CD14-positive monocyte (primary cell): ENCODE measurements at regions not wholly inside any gene's neighbourhood (a gene's known extent, or its start where the extent isn't known, plus 50 kb on each side); places are given as distances from the start of the nearest gene placed in this dataset.

Experiments
- DNase-seq, 3 donors: peaks; one replicate each; pipeline ENCODE4 v3.0.0-alpha.2; 2011 to 2022
- H2AFZ ChIP-seq: 2 replicates; pipeline ENCODE4 v1.6.0; 2012; ENCODE audit warnings: mild to moderate bottlenecking, low read depth, low read length, inconsistent platforms; ENCODE audit not compliant: insufficient read depth, poor library complexity, severe bottlenecking
- H3K27ac ChIP-seq, 2 donors: 1 replicate in 1 of 2; 2 replicates in 1 of 2; pipeline ENCODE4 v1.5.1; 2012 to 2013; ENCODE audit warnings: low read length in 2 of 2, control low read depth in 1 of 2, inconsistent platforms in 1 of 2, low read depth in 1 of 2, mild to moderate bottlenecking in 1 of 2
- H3K27me3 ChIP-seq, 2 donors: one replicate each; pipeline versions ENCODE4 v1.6.0 to v1.6.1; 2011 to 2013; ENCODE audit warnings: low read length in 2 of 2; ENCODE audit not compliant: control insufficient read depth in 2 of 2, insufficient read depth in 2 of 2
- H3K36me3 ChIP-seq, 2 donors: replicated peaks in 1 of 2; 1 replicate in 1 of 2; 2 replicates in 1 of 2; pipeline versions ENCODE4 v1.5.1 to v1.6.1; 2012 to 2013; ENCODE audit warnings: low read length in 2 of 2, control low read depth in 1 of 2, inconsistent platforms in 1 of 2, mild to moderate bottlenecking in 1 of 2; ENCODE audit not compliant: insufficient read depth in 2 of 2, control insufficient read depth in 1 of 2
- H3K4me1 ChIP-seq, 2 donors: 1 replicate in 1 of 2; 2 replicates in 1 of 2; pipeline versions ENCODE4 v1.5.1 to v1.6.1; 2012 to 2013; ENCODE audit warnings: low read length in 2 of 2, control low read depth in 1 of 2, inconsistent platforms in 1 of 2, mild to moderate bottlenecking in 1 of 2, moderate library complexity in 1 of 2; ENCODE audit not compliant: insufficient read depth in 2 of 2, control insufficient read depth in 1 of 2
- H3K4me2 ChIP-seq: replicated peaks from 2 replicates; pipeline ENCODE3; 2012; ENCODE audit warnings: low read length, moderate library complexity, mild to moderate bottlenecking; ENCODE audit not compliant: poor library complexity, severe bottlenecking; ENCODE audit errors: extremely low read depth
- H3K4me3 ChIP-seq, 3 experiments: fragments of 200-600 bp in 1 of 3; sonication (generic) in 1 of 3; replicated peaks in 1 of 3; 1 replicate in 2 of 3; 2 replicates in 1 of 3; pipeline ENCODE4 v1.5.1; 2011 to 2013; ENCODE audit warnings: low read length in 3 of 3, mild to moderate bottlenecking in 3 of 3, control low read depth in 2 of 3, low read depth in 2 of 3, inconsistent platforms in 1 of 3, moderate library complexity in 1 of 3
- H3K79me2 ChIP-seq: 2 replicates; pipeline ENCODE4 v1.6.0; 2012; ENCODE audit warnings: mild to moderate bottlenecking, control low read depth, inconsistent platforms, low read length, moderate library complexity; ENCODE audit not compliant: insufficient read depth
- H3K9ac ChIP-seq: 2 replicates; pipeline ENCODE4 v1.6.0; 2017; ENCODE audit warnings: low read length, mild to moderate bottlenecking; ENCODE audit not compliant: insufficient read depth, poor library complexity, severe bottlenecking
- H3K9me3 ChIP-seq, 2 donors: replicated peaks in 1 of 2; 1 replicate in 1 of 2; 2 replicates in 1 of 2; pipeline versions ENCODE4 v1.5.1 to v1.6.1; 2012 to 2013; ENCODE audit warnings: low read length in 2 of 2, control low read depth in 1 of 2; ENCODE audit not compliant: control insufficient read depth in 1 of 2, insufficient read depth in 1 of 2
- H4K20me1 ChIP-seq: 2 replicates; pipeline ENCODE4 v1.6.0; 2012; ENCODE audit warnings: mild to moderate bottlenecking, low read length, control low read depth, moderate library complexity; ENCODE audit not compliant: insufficient read depth
- H3K27ac Mint-ChIP-seq, 7 donors: one replicate each; pipeline ENCODE4 v1.8.0; 2020; ENCODE audit warnings: mild to moderate bottlenecking in 7 of 7, mixed read lengths in 7 of 7, moderate library complexity in 6 of 7, inconsistent platforms in 2 of 7
- H3K27me3 Mint-ChIP-seq, 3 donors: one replicate each; pipeline ENCODE4 v1.8.0; 2021 to 2022; ENCODE audit warnings: low read depth in 3 of 3, mild to moderate bottlenecking in 3 of 3, mixed read lengths in 3 of 3, moderate library complexity in 3 of 3, inconsistent platforms in 1 of 3
- H3K36me3 Mint-ChIP-seq, 2 donors: one replicate each; pipeline ENCODE4 v1.8.0; 2020; ENCODE audit warnings: mixed read lengths in 2 of 2, inconsistent platforms in 1 of 2, mild to moderate bottlenecking in 1 of 2
- H3K4me1 Mint-ChIP-seq: one replicate; pipeline ENCODE4 v1.8.0; 2020; ENCODE audit warnings: mild to moderate bottlenecking, mixed read lengths
- H3K4me3 Mint-ChIP-seq, 2 donors: one replicate each; pipeline ENCODE4 v1.8.0; 2020; ENCODE audit warnings: mild to moderate bottlenecking in 2 of 2, mixed read lengths in 2 of 2, moderate library complexity in 1 of 2
- H3K9me3 Mint-ChIP-seq, 7 donors: one replicate each; pipeline ENCODE4 v1.8.0; 2020 to 2022; ENCODE audit warnings: mixed read lengths in 7 of 7, mild to moderate bottlenecking in 6 of 7, moderate library complexity in 6 of 7, inconsistent platforms in 2 of 7
- WGBS: methylation state at CpG from one replicate; pipeline ENCODE4 v1.1.5; 2013; ENCODE audit warnings: missing lambda C conversion rate; ENCODE audit not compliant: insufficient coverage; 5-methylcytosine and 5-hydroxymethylcytosine counted together
- intact Hi-C, 2 donors: fragments of 100-400 bp; cut with micrococcal nuclease; formaldehyde crosslinking; loops; one replicate each; pipeline versions ENCODE4 v1.15.0 to v1.15.1; 2023
- TF ChIP-seq, protein P1 (sequence below): fragments of 200-600 bp; IDR thresholded peaks from one replicate; pipeline ENCODE4 v1.8.0; 2022; ENCODE audit warnings: antibody characterized with exemption, mild to moderate bottlenecking

DNA sequence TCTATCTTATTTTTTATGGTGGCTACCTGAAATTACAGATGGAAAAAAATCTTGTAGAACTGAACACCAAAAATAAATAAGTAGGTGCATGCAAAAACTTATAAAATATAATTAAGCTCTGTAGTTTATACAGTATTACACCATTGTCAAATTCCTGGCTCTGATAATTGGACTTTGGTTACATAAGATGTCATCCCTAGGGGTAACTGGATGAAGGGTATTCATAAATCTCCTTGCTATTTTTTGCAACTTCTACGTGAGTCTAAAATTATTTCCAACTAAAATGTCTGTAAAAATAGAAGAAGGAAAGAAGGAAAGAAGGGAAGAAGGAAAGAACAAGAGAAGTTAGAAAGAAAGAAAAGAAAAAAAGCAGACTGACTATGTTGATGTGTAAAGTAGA, 716.6 kb downstream of the BCL11B start:
- H3K4me2 ChIP-seq = no peak overlapping the region
- peaks cover 0 to 10% of the 10 kb centered on the region in 2 donors for H3K9me3 ChIP-seq
- intact Hi-C loops = no loop called here
- H4K20me1 ChIP-seq = no peaks in the 10 kb centered on the region
- Mint-ChIP-seq H3K27me3 (peaks cover 0 to 5% (median 4%) of the 10 kb centered on the region in 3 donors), H3K9me3 (peaks cover 3 to 14% (median 6%) of the 10 kb centered on the region in 7 donors), H3K4me1 (peaks cover 3% of the 10 kb centered on the region), H3K27ac (no peak overlapping the region), H3K36me3 (no peaks in the 10 kb centered on the region), H3K4me3 (no peak overlapping the region)
- no peak overlapping the region for H2AFZ ChIP-seq
- no peak overlapping the region for H3K27ac ChIP-seq
- no peak overlapping the region for H3K9ac ChIP-seq
- H3K4me3 ChIP-seq = no peak overlapping the region
- H3K79me2 ChIP-seq = no peaks in the 10 kb centered on the region
- TF ChIP-seq, protein P1, sequence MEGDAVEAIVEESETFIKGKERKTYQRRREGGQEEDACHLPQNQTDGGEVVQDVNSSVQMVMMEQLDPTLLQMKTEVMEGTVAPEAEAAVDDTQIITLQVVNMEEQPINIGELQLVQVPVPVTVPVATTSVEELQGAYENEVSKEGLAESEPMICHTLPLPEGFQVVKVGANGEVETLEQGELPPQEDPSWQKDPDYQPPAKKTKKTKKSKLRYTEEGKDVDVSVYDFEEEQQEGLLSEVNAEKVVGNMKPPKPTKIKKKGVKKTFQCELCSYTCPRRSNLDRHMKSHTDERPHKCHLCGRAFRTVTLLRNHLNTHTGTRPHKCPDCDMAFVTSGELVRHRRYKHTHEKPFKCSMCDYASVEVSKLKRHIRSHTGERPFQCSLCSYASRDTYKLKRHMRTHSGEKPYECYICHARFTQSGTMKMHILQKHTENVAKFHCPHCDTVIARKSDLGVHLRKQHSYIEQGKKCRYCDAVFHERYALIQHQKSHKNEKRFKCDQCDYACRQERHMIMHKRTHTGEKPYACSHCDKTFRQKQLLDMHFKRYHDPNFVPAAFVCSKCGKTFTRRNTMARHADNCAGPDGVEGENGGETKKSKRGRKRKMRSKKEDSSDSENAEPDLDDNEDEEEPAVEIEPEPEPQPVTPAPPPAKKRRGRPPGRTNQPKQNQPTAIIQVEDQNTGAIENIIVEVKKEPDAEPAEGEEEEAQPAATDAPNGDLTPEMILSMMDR = no peak
- H3K27me3 ChIP-seq = no peaks in the 10 kb centered on the region
- no CpG with 5 or more reads among the region's 1 CpG for WGBS
- no peaks in the 10 kb centered on the region for H3K36me3 ChIP-seq
- H3K4me1 ChIP-seq = no peaks in the 10 kb centered on the region
- no peak for DNase-seq

DNA sequence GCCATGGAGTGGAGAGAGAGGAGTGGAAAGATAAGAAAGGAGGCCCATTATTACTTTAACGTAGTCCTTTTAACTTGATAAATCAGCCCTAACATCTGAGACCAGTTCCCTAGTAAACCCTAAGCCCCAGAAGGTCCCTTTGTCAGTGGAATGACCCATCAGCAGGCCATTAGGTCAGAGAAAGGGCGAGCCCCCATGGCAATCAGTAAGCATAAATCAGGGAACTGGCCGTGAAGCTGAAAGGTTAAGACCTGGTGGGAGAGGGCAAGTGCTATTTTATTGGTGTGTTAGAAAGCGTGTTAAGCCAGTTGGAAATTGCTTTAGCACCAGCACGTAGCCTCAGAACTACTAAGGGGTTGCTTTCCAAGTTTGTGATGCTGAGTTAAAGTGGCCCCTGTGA, 708.0 kb downstream of the BCL11B start:
- no peaks in the 10 kb centered on the region for H3K9me3 ChIP-seq
- H3K4me1 ChIP-seq = no peaks in the 10 kb centered on the region
- WGBS = no CpG with 5 or more reads among the region's 5 CpGs
- H2AFZ ChIP-seq = no peak overlapping the region
- Mint-ChIP-seq H3K27me3 (peaks cover 3 to 4% (median 3%) of the 10 kb centered on the region in 3 donors), H3K4me3 (no peak overlapping the region), H3K4me1 (peaks cover 2% of the 10 kb centered on the region), H3K27ac (no peak overlapping the region), H3K36me3 (no peaks in the 10 kb centered on the region), H3K9me3 (peaks cover 2 to 3% (median 2%) of the 10 kb centered on the region in 7 donors)
- H3K79me2 ChIP-seq = no peaks in the 10 kb centered on the region
- H3K27ac ChIP-seq = no peak overlapping the region
- H3K27me3 ChIP-seq = no peaks in the 10 kb centered on the region
- H3K4me2 ChIP-seq = no peak overlapping the region
- no peak for DNase-seq
- no peaks in the 10 kb centered on the region for H4K20me1 ChIP-seq
- H3K9ac ChIP-seq = no peak overlapping the region
- intact Hi-C loops = no loop called here
- TF ChIP-seq, protein P1 = no peak
- no peak overlapping the region for H3K4me3 ChIP-seq
- H3K36me3 ChIP-seq = no peaks in the 10 kb centered on the region
